NCI-H128 (cell line): ENCODE measurements at regions not wholly inside any gene's neighbourhood (a gene's known extent, or its start where the extent isn't known, plus 50 kb on each side); places are given as distances from the start of the nearest gene placed in this dataset.

ENCODE experiments used
- DNase-seq: peaks from one replicate; lab custom pipeline; 2025; ENCODE audit not compliant: unreplicated experiment; lab: John Stamatoyannopoulos, UW

GRCh38 chr2:156695020-156695419, 258.8 kb downstream of the GPD2 start:
- no peak for DNase-seq

DNA sequence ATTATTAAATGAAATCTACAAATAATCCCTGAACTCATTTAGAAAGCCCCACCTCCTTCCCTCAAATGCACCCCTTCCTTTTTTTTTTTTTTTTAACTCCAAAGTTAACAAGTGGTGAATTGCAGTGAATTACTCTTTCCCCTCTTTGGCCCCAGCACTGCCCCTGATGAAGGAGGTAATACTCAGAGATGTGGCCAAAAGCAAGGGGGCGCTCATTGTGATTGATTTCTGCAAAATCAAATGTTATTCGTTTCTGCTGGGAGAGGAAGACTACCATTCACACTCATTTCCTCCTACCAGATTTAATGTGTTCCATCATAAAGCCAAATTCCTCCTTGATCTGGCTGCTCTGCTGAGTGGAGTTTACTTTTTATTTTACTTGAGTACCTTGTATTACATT, 259.4 kb downstream of the GPD2 start:
- no peak for DNase-seq

DNA sequence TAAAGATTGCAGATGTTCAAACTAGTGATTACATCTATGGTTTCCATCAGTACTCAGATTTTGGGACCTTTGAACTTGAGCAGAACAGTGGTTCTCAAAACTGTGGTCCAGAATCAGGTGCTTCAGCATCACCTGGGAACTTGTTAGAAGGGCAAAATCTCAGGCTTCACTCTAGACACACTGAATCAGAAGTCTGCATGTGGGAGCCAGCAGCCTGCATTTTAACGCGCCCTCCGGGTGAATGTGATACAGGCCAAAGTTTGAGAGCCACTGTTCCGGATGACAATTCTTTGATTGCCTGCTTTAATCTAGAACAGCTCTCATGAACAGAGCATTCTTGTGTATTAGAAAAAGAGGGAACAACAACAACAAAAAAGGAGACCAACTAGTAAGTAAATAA, 261.7 kb downstream of the GPD2 start:
- no peak for DNase-seq

GRCh38 chr2:156700681-156701080, 264.5 kb downstream of the GPD2 start:
- DNase-seq = no peak

DNA sequence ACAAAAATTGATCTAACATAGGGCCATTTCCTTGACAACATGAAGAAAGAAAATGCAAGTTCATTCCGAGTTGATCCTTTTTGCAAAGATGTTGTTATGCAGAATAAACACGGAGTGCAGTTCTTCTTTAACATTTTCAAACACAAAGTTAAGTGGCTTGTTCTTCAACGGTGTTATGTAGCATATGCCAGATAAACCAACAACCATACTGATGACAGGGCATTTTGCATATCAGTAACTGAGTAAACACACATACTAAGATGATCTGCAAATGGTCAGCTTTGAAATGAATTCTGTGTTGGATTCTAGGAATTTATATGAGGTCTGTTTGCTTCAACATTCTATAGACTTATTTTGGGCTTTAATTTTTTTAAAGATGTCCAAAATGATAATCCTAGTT, 266.4 kb downstream of the GPD2 start:
- no peak for DNase-seq

DNA sequence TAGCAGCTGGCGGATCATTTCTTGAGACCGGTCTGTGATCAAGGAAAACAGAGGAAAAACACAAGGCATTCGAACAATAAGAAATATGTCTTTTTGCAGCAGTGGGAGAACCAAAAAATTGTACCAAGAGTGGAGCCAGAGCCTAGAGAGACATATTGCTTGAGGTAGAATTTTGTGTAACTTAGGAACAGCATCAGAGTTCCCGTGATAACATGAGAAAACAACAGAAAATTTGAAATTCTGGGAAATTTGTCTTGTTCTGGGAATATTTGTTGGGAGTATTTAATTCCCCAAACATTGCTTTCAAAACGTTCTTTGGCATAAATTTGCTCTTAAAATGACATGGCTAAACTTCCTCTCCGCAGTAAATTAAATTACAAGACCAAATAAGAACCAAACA, 267.5 kb downstream of the GPD2 start:
- DNase-seq = no peak

DNA sequence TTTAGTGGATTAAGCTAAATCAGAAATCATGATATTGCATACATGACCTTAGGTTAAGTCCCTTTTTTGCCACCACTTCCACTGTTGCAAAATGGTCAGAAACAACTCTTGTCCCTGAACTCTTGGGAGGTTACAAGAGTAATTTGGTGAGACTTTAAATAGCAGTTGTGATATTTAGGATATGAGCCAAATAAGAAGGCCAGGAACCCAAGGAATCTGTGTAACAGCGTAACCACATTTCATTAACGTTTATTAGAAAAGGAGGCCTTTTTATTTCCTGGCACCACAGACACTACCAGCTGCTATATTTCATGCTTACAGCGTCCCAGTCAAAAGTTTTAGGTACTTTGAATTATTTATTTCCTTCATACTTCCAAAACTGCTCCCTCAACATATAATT, 268.0 kb downstream of the GPD2 start:
- DNase-seq = no peak

- DNase-seq = no peak
Measured at GRCh38 chr2:156704617-156705016, 268.4 kb downstream of the GPD2 start.

GRCh38 chr2:156706576-156706975, 270.4 kb downstream of the GPD2 start:
- DNase-seq = no peak

- DNase-seq = no peak
Measured at GRCh38 chr2:156708051-156708450, 271.9 kb downstream of the GPD2 start.

DNA sequence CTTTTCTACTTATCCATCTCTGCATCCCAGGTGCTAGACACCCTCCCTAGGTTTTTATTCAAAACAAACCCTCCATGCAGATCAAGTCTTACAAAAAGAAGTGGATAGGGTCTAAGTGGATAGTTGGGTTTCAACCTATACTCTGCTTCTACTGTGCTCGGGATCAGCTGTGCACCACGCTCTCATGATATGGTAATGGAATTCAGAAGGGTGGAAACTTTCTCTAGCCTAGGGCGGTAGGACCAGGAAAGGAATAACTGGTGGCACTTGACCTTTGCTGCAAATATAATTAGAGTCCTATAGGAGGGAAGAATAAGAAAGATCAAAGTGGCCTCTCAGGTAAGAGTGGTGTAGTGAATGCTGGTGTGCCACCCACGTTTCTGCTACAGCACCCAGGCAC, 272.9 kb downstream of the GPD2 start:
- no peak for DNase-seq

DNA sequence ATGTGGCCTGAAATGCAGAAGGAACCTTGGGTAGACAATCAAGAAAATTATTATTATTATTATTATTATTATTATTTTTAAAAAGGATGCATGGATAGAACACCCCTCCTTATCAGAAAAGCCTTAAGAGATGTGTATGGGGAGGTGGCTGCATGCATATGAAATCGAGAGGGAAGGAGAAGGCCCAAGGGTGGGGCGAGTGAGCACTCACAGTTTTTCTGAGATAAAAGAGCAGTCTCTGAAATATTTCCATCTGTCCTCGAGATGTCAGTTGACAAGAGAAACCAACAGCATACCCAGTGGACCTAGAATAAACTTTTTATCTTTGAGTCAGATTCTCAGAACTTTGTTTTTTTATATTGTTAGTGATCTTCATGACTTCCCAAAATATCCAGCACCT, 282.9 kb downstream of the GPD2 start:
- DNase-seq = no peak

GRCh38 chr2:156727867-156728266, 291.7 kb downstream of the GPD2 start:
- no peak for DNase-seq

DNA sequence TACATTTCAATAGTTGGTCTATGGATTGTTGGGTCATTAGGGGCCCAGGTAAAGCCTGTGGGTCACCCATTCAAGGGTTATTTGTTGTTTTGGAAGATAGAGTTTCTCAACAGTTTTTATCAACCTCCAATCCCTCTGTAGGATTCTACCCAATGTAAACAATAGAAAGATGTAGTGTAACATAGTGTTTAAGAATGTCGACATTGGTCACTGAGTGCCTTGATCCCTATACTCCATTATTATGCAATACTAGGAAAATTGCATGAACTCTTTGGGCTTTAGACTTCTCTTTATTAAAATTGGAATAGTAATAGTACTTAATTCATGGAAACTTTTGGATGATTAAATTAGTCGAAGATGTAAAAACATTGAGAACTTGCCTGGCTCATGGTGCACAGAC, 292.1 kb downstream of the GPD2 start:
- no peak for DNase-seq

DNA sequence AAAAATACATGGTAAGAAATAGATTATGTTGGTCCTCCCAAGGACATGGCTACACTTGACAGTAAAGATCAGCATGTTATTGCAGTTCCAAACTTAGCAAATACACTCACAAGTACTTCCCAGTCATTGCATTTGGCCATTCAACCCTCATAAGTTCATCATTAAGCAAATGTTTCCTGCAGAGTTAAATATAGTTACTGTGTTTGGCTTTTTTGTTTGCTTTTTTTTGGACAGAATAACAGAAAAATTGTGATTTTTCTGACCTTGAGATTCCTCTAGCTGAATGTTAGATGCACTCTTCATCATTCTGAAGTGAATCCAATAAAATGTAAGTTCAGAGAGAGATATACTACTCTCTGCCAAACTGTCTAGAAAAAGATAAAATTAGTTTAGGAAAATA, 295.3 kb downstream of the GPD2 start:
- no peak for DNase-seq

- DNase-seq = no peak
Measured at GRCh38 chr2:156736950-156737349, 300.8 kb downstream of the GPD2 start.

- no peak for DNase-seq
Measured at GRCh38 chr2:156739301-156739700, 303.1 kb downstream of the GPD2 start.

GRCh38 chr2:156745619-156746018, 309.4 kb downstream of the GPD2 start:
- DNase-seq = no peak

DNA sequence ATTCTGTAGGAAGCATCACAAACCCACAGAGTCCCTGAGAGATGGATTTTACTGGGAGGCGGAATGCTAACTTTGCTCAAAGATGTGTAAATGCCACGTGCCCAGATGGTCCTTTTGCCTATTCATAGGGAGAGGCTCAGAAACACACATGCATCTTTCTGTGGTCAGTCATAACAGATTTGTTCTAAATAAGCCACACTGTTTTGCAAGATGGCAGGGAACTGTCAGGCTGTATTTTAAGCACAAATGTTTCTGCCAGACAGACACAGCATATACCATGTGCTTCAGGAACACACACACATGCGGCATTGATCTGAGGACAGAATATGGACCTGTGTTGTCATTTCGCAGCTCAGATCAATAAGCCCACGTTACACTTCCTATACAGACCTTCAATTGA, 312.0 kb downstream of the GPD2 start:
- no peak for DNase-seq

DNA sequence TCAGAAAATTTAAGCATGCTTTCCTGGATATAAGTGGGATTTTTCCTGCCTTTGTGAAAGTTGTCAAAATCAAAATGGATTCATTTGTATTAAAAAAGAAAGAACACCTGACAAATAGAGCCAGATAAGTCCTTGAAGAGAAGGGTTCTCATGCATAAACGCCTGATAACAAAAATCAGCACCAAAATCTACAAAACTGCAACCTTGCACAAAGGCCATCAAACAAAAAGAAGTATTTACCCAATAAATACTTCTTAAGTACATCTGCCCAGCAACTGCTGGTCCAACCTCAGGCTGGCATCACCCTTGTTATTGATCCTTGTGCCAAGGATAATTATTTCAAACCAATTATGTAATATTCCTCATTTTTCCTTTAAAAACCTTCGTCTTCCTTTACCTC, 315.9 kb downstream of the GPD2 start:
- no peak for DNase-seq

GRCh38 chr2:156753766-156754165, 317.6 kb downstream of the GPD2 start:
- DNase-seq = no peak

GRCh38 chr2:156756516-156756915, 320.3 kb downstream of the GPD2 start:
- no peak for DNase-seq

DNA sequence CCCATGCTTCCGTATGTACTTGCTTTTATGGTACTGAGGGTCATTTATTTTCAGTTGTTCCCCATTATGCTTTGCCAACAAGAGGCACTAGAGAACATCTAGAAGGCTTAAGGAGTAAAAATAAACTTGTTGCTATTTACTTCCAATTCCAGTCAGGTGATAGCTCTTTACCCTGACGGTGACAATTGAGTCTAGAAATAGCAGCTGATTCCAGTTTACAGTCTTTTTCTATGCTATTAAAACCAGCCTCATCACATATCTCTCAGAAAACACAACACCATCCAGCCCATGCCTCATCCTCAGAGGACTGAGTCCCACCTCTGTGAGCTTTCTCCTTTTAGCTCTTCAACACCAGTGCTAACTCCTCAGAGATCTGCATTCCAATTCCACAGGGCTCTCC, 327.0 kb downstream of the GPD2 start:
- no peak for DNase-seq

- no peak for DNase-seq
Measured at GRCh38 chr2:156765043-156765442, 328.9 kb downstream of the GPD2 start.
